NCI-H1048 (cell line): ENCODE measurements at regions not wholly inside any gene's neighbourhood (a gene's known extent, or its start where the extent isn't known, plus 50 kb on each side); places are given as distances from the start of the nearest gene placed in this dataset.
"Not testable (repeated sequence)": the region's sequence is repeated elsewhere in the genome, so short reads cannot be mapped to it uniquely, and the experiment has no call there.

ENCODE experiments used
- DNase-seq: peaks from one replicate; lab custom pipeline; 2025; lab: John Stamatoyannopoulos, UW

DNA sequence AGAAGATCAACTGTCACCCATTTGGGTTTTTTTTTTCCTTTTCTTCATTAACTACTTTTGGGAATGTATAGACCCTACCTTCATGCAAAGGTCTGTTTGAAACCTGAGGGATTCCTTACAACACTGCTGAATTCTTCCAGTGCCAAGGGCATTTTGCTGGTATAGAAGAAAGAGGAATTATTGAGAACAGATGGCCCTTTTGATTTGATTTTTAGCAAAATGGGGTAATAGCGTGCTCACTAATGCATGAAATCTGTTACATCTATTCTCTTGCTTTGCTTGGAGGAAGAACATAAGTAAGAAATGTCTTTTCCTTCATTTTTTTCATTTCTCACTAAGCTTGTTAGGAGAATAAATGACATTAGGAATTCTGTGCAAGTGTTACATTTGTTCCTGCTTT is 501.9 kb downstream of the TMEM135 start:
- no peak for DNase-seq

DNA sequence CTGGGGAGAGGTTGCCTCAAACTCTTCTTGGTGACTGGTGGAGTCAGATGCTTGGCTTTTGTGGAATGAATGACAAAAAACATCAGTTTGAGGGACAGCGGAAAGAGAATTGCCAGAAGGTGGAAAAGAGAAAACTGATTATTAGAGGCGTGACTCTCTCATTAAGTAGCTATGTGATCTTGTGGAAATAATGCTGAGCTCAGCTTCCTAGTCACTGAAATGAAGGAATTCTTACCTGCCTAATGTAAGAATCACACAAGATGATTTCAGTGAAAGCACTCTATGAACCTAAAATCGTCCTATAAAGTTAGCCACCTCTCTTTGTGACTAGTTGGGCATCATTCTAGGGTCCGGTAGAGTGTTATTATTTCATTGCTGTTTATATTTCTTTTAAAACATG is 498.8 kb downstream of the TMEM135 start:
- no peak for DNase-seq

DNA sequence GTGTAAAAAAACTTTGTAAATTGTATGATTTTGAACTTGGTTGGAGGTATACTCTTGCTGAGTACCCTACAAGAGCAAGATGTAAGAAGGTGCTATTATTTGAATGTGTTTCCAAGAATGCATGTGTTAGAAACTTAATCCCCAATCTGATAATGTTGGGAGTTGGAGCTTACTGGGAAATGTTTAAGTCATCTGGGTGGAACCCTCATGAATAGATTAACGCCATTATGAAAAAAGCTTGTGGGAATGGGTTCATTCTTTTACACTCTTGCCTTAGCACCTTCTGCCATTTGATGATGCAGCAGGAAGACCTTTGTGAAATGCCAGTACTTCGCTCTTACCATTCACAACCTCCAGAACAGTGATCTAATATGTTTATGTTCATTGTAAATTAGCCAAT is 498.3 kb downstream of the TMEM135 start:
- no peak for DNase-seq

DNA sequence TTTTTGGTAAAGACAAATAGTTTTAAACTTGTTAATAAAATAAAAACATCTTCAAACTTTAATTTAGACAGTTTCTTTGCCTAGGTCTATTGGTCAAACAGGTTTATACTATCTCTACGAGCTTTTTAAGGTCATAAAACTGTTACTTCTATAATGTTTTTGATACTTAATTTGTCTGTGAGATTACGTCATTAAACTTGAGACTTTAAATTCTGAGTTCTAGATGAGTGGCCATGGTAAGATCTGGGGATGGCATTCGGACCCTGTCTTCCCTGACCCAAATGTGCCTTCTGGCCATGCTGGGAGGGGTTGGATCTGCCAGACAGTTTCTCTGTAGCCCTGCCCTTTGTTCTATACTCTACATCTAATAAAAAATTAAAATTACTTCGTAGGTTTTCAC is 497.8 kb downstream of the TMEM135 start:
- DNase-seq, result no peak

DNA sequence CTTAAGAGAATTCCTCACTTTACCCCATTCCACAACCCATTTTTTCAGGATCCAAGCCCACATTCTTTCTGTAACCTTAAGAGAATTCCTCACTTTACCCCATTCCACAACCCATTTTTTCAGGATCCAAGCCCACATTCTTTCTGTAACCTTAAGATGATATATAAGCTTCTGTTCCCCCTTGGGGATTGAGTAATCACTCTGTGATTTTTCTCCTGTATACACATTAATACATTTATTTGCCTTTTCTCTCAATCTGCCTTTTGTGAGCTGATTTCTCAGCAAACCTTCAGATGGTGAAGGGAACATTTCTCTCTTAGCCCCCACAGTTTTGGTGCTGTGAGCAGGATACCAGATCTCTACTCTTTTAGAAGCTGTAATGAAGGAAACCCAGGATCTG is 494.1 kb downstream of the TMEM135 start:
- DNase-seq, result not testable (repeated sequence)

DNA sequence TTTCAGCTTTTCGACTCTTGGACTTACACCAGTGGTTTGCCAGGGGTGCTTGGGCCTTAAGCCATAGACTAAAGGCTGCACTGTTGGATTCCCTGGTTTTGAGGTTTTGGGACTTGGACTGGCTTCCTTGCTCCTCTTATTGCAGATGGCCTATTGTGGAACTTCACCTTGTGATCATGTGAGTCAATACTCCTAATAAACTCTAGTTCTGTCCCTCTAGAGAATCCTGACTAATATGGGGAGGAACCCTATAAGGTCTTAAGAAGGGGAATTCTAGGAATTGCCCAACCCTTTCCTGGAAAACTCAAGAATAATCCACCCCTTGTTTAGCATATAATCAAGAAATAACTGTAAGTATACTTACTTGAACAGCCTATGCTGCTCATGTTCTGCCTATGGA is 491.8 kb downstream of the TMEM135 start:
- no peak for DNase-seq

DNA sequence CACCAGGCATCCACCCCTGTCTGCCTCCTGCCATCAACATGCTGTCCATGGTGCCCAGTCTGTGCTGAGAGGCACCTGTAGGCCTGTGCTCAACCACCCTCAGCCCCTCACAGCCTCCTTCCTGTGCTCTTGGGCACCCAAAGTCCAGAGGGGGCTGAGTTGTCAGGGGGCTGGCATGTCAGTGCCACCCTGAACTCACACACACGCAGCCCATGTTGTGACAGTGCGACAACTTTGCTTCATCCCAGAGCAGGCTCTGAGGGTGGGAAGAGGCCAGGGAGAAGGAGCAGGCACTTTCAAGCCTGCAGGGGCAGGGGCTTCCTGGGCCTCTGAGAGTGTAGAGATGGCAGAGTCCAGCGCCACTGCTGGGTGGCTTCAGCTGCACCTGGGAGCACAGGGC is 491.0 kb downstream of the TMEM135 start:
- no peak for DNase-seq

DNA sequence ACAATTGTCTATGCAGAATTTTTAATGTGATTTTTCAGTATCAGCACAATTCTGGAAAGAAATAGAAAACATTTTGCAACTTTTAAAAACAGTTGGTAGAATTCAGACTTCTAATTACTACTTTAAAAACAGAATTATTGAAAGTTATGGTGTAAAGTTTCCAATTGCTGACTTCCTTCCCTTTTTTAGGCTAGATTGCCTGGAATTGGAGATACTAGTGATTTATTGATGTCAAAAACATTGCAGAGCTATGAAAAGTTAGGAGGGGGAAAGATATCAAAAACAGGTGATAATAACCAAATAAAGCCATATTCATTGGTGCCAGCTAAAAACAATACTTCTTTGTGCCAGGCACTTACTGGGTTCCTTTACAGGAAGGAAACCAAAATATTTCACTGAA is 485.5 kb downstream of the TMEM135 start:
- DNase-seq, result no peak

DNA sequence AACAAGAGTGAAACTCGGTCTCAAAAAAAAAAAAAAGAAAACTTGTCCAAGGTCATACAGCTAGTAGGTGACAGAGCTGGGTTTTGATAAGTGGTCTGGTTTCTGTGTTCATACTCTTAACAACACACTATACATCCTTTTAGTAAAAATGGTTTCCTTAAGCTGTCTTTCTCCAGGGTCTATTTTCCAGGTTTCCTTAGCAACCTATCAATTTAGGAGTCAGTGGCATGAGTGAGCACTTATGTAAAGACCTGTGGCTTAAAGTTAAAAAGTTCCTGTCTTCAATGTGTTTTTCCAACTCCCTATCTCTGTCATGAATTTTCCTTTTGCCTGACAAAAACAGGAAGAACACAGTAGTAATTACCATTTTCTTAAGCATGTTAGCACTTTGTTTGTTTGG is 480.5 kb downstream of the TMEM135 start:
- no peak for DNase-seq

DNA sequence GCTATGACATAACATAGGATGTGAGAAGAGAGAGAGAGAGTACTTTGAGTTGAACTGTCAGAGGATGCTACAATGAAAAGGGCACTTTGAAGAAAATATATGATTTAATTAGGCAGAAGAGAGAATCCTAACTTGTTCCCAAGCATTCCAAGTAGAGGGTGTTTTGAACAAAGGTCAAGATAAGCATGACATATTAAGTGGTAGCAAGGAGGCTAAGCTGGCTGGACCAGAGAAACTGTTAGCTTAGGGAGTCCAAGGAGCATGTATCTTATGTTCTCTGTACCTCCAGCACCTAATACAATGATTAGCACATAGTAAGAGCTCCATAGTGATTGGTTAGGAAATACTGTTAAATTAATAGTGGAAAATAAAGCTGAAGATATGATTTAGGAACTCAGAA is 479.6 kb downstream of the TMEM135 start:
- DNase-seq, result no peak

DNA sequence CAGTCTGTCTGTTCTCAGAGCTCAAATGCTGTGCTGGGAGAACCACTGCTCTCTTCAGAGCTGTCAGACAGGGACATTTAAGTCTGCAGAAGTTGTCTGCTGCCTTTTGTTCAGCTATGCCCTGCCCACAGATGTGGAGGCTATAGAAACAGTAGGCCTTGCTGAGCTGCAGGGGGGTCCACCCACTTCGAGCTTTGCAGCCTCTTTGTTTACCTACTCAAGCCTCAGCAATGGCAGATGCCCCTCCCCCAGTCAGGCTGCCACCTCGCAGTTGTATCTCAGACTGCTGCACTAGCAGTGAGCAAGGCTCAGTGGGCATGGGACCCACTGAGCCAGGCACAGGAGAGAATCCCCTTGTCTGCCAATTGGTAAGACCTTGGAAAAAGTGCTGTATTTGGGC is 470.0 kb downstream of the TMEM135 start:
- not testable (repeated sequence) for DNase-seq

DNA sequence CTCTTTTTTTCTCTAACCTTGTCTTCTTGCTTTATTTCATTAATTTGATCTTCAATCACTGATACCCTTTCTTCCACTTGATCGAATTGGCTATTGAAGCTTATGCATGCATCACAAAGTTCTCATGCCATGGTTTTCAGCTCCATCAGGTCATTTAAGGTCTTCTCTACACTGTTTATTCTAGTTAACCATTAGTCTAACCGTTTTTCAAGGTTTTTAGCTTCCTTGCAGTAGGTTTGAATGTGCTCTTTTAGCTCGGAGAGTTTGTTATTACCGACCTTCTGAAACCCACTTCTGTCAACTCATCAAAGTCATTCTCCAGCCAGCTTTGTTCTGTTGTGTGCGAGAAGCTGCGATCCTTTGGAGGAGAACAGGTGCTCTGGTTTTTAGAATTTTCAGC is 469.2 kb downstream of the TMEM135 start:
- not testable (repeated sequence) for DNase-seq

DNA sequence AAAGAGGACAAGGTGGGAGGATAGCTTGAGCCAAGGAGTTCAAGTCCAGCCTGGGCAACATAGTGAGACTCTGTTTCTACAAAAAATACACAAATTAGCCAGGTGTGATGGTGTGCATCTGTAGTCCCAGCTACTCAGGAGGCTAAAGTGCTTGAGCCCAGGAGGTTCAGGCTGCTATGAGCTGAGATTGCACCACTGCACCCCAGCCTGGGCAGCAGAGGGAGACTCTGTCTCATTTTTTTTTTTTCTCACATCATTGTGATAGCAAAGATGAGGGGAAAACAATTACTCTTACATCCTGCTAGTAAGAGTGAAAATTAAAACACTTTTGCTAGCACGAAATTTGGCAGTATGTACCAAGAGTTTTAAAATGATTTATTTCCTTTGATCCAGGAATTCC is 463.7 kb downstream of the TMEM135 start:
- DNase-seq, result no peak

DNA sequence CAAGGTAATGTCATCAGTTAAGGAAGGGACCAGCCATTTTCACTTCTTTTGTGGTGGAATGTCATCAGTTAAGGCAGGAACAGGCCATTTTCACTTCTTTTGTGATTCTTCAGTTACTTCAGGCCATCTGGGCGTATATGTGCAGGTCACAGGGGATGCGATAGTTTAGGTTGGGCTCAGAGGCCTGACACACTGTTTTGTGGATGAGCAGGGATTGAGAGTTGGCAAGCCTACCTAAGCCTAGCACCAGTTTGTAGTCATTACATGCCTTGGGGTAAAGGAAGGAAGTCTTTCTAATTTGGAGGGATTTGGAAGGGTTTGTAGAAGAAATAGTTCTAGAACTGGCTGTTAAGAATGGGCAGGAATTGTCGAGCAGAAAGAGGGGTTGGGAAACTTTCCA is 457.2 kb downstream of the TMEM135 start:
- DNase-seq, result not testable (repeated sequence)

DNA sequence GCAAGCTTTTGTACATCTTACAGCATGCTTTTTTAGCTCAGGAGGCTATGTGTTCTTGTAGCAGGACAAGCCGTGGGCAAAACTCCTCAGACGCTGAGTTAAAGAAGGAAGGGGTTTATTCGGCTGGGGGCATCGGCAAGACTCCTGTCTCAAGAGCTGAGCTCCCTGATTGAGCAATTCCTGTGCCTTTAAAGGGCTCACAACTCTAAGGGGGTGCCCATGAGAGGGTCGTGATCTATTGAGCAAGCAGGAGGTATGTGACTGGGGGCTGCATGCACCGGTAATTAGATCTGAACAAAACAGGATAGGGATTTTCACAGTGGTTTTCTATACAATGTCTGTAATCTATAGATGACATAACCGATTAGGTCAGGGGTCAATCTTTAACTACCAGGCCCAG is 456.3 kb downstream of the TMEM135 start:
- not testable (repeated sequence) for DNase-seq

DNA sequence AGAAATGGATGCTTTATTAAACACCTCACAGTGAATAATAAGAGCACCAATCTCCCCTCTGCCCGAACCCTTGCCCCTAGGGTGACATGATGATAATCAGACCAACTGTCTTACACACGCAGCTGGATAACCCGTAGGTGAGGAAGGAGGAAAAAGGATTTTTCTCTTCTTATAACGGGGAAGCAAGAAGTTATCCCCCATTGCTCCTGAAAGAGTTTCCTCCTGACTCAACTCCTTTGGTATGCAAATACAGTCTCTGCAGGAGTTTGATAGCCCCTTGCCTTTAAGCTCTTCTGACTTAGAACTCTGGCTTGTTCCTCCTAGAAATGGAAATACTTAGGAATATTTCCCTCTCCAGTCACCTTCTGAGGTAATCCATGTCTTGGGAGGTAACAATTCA is 455.8 kb downstream of the TMEM135 start:
- DNase-seq, result no peak

DNA sequence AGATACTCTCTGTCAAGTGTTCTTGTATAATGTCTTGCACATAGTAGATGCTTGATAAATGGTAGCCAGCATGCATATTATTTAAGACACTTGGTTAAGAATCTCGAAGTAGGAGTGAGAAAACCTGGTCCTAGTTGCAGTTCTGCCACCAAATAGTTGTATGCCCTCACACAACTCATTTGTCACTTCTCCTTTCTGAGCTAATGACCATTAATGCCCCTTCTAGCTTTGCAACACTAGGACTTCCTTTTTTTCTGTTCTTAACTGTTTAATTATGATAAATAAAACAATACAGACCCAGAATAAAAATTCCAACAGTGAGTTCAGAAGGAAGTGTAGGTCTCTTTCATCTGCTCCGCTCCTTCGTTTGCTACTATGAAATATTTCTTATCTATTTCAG is 453.6 kb downstream of the TMEM135 start:
- no peak for DNase-seq

DNA sequence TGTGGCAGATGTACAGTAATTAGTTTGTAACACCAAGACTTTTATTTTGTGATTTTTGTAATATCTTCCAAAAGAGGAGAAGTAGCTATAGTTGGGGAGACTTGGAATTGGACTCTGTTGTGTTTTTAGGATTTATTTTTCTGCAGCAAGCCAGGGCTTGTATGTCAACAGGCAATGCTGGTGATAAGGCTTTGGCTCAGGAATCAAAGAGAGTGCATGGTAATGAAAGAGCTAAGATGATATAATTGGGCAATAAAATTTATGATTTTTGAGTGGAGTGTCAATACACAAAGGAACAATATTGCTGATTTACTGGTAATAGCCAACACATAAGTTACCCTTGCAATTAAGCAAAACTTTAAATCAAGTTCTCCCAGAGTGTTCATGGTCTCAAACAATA is 452.9 kb downstream of the TMEM135 start:
- no peak for DNase-seq

DNA sequence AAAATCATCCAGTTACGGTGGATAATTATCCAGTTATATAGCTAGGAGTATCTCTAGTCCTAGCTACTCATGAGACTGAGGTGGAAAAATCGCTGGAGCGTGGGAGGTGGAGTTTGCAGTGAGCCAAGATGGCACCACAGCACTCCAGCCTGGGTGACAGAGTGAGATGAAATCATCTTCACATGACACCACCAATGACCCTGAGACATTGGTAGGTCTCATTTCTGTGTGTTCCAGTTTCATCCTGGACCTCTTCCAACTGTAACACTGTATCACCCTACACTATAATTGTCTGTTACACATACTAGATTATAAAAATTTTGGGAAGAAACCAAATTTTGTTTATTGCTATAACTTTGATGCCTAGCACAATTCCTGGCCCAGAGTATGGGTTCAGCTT is 446.8 kb downstream of the TMEM135 start:
- no peak for DNase-seq

DNA sequence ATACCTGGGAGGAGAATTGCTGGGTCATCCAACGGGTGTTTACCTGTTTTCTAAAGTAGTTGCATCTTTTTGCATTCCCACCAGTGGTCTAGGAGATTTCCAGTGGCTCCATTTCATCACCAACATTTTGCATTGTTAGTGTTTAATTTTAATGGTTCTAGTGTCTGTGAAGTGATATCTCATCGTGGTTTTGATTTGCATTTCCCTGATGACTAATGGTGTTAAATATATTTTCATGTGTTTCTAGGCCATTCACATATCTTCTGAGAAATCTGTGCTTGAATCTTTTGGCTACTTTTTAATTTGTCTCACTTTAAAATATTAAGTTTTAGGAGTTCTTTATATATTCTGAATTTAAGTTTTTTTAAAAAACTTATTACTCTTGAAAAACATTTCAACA is 439.6 kb downstream of the TMEM135 start:
- no peak for DNase-seq

DNA sequence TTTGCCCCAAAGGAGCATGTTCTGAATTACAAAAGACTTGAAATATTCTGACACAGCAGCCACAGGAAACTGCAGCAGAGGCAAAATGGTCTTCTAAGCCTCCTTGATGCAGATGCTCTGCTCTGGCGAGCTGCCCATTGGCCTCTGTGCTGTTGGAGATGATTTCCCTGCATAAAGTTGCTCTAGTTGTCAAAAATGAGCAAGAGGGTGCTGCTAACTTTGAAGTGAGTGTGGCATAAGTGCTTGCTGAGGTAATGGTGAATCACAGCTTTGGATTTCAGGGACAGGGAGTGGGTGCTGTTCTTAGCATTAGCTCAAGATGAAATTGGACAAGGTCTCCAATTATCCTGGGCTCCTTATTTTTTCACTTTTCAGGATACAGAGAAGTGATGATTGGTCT is 435.4 kb downstream of the TMEM135 start:
- DNase-seq, result no peak

DNA sequence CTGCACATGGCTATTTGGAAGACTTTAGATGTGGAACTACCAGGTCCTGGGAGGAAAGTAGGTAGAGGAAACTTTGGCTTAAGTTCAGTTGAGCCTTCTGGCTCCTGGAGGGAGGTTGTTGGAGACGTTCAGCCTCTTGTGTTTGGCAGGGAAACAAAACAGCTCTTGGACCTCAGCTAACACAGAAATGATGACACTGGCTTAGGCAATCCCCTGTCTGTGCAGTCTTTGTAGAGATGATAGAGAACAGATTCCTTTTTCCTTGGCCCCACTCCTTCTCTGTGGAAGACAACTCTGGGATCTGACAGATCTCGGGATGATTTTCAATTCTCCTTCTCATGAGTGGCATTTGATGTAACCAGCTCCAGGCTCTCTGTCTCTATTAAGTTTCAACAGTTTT is 428.5 kb downstream of the TMEM135 start:
- DNase-seq, result no peak

DNA sequence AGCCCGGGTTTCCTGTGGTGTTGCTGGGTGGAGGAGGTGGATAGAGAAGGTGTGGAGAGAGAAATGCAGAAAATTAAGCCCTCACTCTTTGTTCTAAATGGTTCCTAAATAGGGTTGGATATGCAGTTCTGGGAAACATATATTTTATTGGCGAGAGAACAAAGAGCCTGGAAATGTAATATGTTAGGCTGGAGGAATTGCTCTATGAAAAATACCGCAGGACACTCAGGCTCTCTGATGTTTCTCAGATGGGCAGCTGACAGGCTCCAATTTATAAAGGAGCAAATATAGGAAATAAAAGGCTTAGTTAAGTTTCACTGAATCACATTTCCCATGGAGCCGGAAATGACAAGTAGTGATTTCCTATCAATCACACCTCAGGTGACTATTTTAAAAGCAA is 428.0 kb downstream of the TMEM135 start:
- no peak for DNase-seq

DNA sequence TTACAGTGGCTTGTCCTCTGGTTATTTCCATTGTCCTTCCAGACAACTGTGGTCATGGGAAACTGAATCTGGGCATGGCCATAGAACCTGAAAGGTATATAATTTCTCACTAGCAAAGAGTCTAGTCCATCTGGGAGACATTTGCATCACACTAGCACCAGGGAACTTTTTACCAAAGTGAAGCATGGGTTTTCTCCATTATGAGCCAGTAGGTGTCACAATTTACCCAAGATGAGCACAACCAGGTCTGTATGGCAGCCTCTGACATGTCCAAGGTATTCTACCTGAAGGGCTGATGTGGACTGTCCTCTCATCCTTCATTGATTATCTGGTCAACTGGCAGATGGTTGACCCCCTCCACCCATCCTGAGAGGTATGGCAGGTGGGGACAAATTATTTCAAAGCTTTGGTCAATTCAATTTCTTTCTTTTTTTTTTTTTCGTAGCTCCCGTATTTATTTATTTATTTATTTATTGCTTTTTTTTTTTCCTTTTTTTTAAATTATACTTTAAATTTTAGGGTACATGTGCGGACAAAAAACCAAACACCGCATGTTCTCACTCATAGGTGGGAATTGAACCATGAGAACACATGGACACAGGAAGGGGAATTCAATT is 425.9 kb downstream of the TMEM135 start:
- peak; percentile 10 for DNase-seq

DNA sequence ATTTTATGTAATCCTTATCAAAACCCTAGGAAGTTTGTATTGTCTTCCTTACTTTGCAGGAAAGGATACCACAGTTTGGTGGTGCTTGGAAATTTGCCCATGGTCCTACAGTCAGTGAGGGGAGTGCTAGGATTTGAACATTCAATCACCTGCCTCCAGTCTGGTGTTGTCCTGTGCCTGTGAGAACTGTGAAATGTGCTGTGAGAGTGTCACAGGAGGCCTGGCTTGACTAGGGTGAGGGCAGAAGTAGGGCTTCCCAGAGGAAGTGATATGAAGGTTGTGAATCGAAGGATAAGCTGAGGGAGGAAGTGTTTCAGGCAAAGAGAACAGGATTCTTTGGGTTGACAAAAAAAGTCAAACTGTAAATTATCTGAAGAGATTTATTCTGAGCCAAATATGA is 424.4 kb downstream of the TMEM135 start:
- no peak for DNase-seq
